ENCODE measurements at regions not wholly inside any gene's neighbourhood (a gene's known extent, or its start where the extent isn't known, plus 50 kb on each side); places are given as distances from the start of the nearest gene placed in this dataset.

DNA sequence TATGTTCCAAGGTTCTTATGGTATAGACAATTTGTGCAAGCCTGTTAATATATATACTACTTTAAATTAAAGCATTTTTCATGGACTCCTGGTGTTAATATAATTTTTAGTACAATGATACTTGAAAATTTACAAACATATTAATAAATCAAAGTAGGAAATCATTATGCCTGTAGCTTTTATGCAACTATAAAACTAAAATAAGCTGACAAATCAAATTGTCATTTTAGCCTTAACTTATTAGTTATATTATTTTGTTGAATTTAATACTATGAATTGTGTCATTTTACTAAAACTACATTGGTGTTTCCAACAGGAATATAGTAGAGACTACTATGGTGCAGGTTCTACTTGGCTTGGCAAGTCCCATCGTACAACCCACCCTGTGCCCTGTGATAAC lies 96.0 kb downstream of the MED10 start:
- no peak overlapping the region for H3K9ac ChIP-seq (ENCODE audit: low read length)
- H4K20me1 ChIP-seq (ENCODE audit: insufficient read depth): no peaks in the 10 kb centered on the region
- no peaks in the 10 kb centered on the region for H3F3A ChIP-seq (ENCODE audit: insufficient read depth, low read length, poor library complexity, severe bottlenecking)
- no peaks in the 10 kb centered on the region for H3K79me2 ChIP-seq (replicated peaks; ENCODE audit: insufficient read depth, low read length)
- peaks cover 3% of the 10 kb centered on the region for H3K9me3 ChIP-seq (ENCODE audit: low read length)
- no peaks in the 10 kb centered on the region for H3K27me3 ChIP-seq (ENCODE audit: insufficient read depth, low read depth, low read length)
- no peaks in the 10 kb centered on the region for H3K36me3 ChIP-seq (ENCODE audit: insufficient read depth, low read length)
- H3K4me2 ChIP-seq (ENCODE audit: low read length): no peak overlapping the region
- no peak for TF ChIP-seq TAF1 (IDR thresholded peaks at IDR 0.05; ENCODE audit: low read depth)
- no peak for TF ChIP-seq EP300 (conservative IDR thresholded peaks at IDR 0.05; ENCODE audit: poor library complexity, severe bottlenecking)
- TF ChIP-seq, protein P1, sequence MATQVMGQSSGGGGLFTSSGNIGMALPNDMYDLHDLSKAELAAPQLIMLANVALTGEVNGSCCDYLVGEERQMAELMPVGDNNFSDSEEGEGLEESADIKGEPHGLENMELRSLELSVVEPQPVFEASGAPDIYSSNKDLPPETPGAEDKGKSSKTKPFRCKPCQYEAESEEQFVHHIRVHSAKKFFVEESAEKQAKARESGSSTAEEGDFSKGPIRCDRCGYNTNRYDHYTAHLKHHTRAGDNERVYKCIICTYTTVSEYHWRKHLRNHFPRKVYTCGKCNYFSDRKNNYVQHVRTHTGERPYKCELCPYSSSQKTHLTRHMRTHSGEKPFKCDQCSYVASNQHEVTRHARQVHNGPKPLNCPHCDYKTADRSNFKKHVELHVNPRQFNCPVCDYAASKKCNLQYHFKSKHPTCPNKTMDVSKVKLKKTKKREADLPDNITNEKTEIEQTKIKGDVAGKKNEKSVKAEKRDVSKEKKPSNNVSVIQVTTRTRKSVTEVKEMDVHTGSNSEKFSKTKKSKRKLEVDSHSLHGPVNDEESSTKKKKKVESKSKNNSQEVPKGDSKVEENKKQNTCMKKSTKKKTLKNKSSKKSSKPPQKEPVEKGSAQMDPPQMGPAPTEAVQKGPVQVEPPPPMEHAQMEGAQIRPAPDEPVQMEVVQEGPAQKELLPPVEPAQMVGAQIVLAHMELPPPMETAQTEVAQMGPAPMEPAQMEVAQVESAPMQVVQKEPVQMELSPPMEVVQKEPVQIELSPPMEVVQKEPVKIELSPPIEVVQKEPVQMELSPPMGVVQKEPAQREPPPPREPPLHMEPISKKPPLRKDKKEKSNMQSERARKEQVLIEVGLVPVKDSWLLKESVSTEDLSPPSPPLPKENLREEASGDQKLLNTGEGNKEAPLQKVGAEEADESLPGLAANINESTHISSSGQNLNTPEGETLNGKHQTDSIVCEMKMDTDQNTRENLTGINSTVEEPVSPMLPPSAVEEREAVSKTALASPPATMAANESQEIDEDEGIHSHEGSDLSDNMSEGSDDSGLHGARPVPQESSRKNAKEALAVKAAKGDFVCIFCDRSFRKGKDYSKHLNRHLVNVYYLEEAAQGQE (IDR thresholded peaks at IDR 0.05; ENCODE audit: borderline replicate concordance): no peak
- no peak overlapping the region for H3K27ac ChIP-seq (ENCODE audit: low read length)
- no peak overlapping the region for H3K4me3 ChIP-seq (ENCODE audit: low read length)
- H2AFZ ChIP-seq (ENCODE audit: low read depth, low read length): no peak overlapping the region
- H3K9me2 ChIP-seq (ENCODE audit: insufficient read depth, low read length): no peaks in the 10 kb centered on the region

DNA sequence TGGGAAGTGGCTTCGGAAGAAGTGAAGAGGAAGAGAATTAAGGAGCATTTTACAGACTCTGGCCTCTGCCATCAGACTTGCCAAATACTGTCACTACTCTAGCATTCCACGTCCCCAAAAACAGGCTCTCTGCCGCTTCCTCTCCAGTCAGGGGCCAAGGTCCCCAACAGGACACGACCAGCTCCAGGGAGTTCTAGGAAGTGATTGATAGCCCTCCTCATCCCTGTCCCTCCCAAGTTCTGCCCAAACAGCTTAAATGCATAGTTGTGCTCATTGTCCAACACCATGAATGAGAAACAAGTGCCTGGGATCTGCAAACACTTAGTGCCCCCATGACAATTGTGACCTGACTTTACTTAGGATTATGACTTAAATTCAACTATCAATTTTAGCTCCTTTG lies 96.5 kb downstream of the MED10 start:
- Histone ChIP-seq H3K27me3 (ENCODE audit: insufficient read depth, low read depth, low read length) (no peaks in the 10 kb centered on the region), H3K27ac (ENCODE audit: low read length) (no peak overlapping the region), H3K4me3 (ENCODE audit: low read length) (no peak overlapping the region), H3K4me2 (ENCODE audit: low read length) (no peak overlapping the region), H3K9me2 (ENCODE audit: insufficient read depth, low read length) (no peaks in the 10 kb centered on the region), H4K20me1 (ENCODE audit: insufficient read depth) (no peaks in the 10 kb centered on the region), H3F3A (ENCODE audit: insufficient read depth, low read length, poor library complexity, severe bottlenecking) (no peaks in the 10 kb centered on the region), H3K79me2 (replicated peaks; ENCODE audit: insufficient read depth, low read length) (no peaks in the 10 kb centered on the region), H2AFZ (ENCODE audit: low read depth, low read length) (no peak overlapping the region), H3K9ac (ENCODE audit: low read length) (no peak overlapping the region), H3K36me3 (ENCODE audit: insufficient read depth, low read length) (no peaks in the 10 kb centered on the region), H3K9me3 (ENCODE audit: low read length) (peaks cover 3% of the 10 kb centered on the region)
- TF ChIP-seq POLR2AphosphoS5 (IDR thresholded peaks at IDR 0.05): no peak
- TF ChIP-seq, protein P1 (IDR thresholded peaks at IDR 0.05; ENCODE audit: borderline replicate concordance): no peak
- no peak for TF ChIP-seq EZH2 (IDR thresholded peaks at IDR 0.05; ENCODE audit: borderline replicate concordance, insufficient read depth, low read length, poor library complexity, severe bottlenecking)
- no peak for TF ChIP-seq RAD21 (conservative IDR thresholded peaks at IDR 0.05)
- no peak for TF ChIP-seq SMC3 (conservative IDR thresholded peaks at IDR 0.05; ENCODE audit: poor library complexity)
- TF ChIP-seq, protein P2, sequence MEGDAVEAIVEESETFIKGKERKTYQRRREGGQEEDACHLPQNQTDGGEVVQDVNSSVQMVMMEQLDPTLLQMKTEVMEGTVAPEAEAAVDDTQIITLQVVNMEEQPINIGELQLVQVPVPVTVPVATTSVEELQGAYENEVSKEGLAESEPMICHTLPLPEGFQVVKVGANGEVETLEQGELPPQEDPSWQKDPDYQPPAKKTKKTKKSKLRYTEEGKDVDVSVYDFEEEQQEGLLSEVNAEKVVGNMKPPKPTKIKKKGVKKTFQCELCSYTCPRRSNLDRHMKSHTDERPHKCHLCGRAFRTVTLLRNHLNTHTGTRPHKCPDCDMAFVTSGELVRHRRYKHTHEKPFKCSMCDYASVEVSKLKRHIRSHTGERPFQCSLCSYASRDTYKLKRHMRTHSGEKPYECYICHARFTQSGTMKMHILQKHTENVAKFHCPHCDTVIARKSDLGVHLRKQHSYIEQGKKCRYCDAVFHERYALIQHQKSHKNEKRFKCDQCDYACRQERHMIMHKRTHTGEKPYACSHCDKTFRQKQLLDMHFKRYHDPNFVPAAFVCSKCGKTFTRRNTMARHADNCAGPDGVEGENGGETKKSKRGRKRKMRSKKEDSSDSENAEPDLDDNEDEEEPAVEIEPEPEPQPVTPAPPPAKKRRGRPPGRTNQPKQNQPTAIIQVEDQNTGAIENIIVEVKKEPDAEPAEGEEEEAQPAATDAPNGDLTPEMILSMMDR (IDR thresholded peaks at IDR 0.05; ENCODE audit: poor library complexity, severe bottlenecking): no peak
- TF ChIP-seq MXI1 (conservative IDR thresholded peaks at IDR 0.05; ENCODE audit: poor library complexity, severe bottlenecking): no peak
- TF ChIP-seq TAF1 (IDR thresholded peaks at IDR 0.05; ENCODE audit: low read depth): no peak

Data from neural cell (in vitro differentiated cells).